Smooth muscle cell (in vitro differentiated cells): ENCODE measurements at regions not wholly inside any gene's neighbourhood (a gene's known extent, or its start where the extent isn't known, plus 50 kb on each side); places are given as distances from the start of the nearest gene placed in this dataset.

Experiments
- DNase-seq: peaks from one replicate; lab custom pipeline; 2025; ENCODE audit not compliant: unreplicated experiment; lab: John Stamatoyannopoulos, UW
- H2AFZ ChIP-seq: fragments of 200-600 bp; sonication (generic); 2 replicates; pipeline ENCODE4 v1.6.0; 2016; ENCODE audit warnings: antibody characterized with exemption, low read depth, mild to moderate bottlenecking
- H3F3A ChIP-seq: fragments of 200-600 bp; sonication (generic); 2 replicates; pipeline ENCODE4 v1.6.0; 2017; ENCODE audit warnings: antibody characterized with exemption, low read depth
- H3K27ac ChIP-seq: fragments of 200-600 bp; sonication (generic); 2 replicates; pipeline ENCODE4 v1.5.1; 2016; ENCODE audit warnings: low read depth, mild to moderate bottlenecking
- H3K27me3 ChIP-seq: fragments of 200-600 bp; sonication (generic); 2 replicates; pipeline ENCODE4 v1.6.1; 2016; ENCODE audit warnings: low read depth, mild to moderate bottlenecking
- H3K36me3 ChIP-seq: fragments of 200-600 bp; sonication (generic); 2 replicates; pipeline ENCODE4 v1.5.1; 2016; ENCODE audit warnings: low read depth
- H3K4me1 ChIP-seq: fragments of 200-600 bp; sonication (generic); 2 replicates; pipeline ENCODE4 v1.5.1; 2016; ENCODE audit warnings: low read depth
- H3K4me2 ChIP-seq: fragments of 200-600 bp; sonication (generic); 2 replicates; pipeline ENCODE4 v1.6.0; 2016; ENCODE audit warnings: mild to moderate bottlenecking
- H3K4me3 ChIP-seq: fragments of 200-600 bp; sonication (generic); 2 replicates; pipeline ENCODE4 v1.5.1; 2016; ENCODE audit warnings: mild to moderate bottlenecking
- H3K79me2 ChIP-seq: fragments of 200-600 bp; sonication (generic); 2 replicates; pipeline ENCODE4 v1.6.0; 2016; ENCODE audit warnings: low read depth, mild to moderate bottlenecking
- H3K9ac ChIP-seq: fragments of 200-600 bp; sonication (generic); 2 replicates; pipeline ENCODE4 v1.6.0; 2016; ENCODE audit warnings: low read depth
- H3K9me3 ChIP-seq: fragments of 200-600 bp; sonication (generic); replicated peaks from 2 replicates; pipeline ENCODE4 v1.5.1; 2016; ENCODE audit warnings: low read depth
- H4K20me1 ChIP-seq: fragments of 200-600 bp; sonication (generic); 2 replicates; pipeline ENCODE4 v1.6.0; 2016; ENCODE audit warnings: low read depth
- WGBS: methylation state at CpG from one replicate; pipeline ENCODE4 v1.1.7; 2016; ENCODE audit warnings: low lambda C conversion rate; 5-methylcytosine and 5-hydroxymethylcytosine counted together
- TF ChIP-seq, protein P1 (sequence below): fragments of 200-600 bp; sonication (generic); IDR thresholded peaks from 2 replicates; pipeline ENCODE4 v1.5.1; 2017; ENCODE audit warnings: borderline replicate concordance, mild to moderate bottlenecking, antibody characterized with exemption; ENCODE audit not compliant: insufficient read depth, poor library complexity, severe bottlenecking

DNA sequence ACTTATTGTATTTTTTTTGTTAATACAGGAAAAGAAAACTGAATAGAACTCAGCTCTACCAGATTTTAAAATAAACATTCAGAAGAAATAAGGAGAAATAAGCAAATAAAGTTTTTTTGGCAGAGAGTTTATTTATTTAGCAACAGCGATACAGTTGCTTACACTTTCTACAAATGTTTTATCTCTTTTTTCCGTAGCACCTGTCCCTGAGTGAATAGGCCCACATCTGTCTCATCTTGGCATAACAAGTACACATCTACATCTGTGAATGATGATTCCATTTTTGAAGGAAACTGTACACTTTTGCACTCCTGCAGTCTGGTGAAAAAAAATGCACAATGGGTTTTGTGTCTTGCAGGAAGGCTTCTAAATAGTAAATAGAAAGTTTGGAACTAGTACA, 783.6 kb upstream of the ZEB2 start:
- no peak overlapping the region for H2AFZ ChIP-seq
- H3K36me3 ChIP-seq: no peaks in the 10 kb centered on the region
- H3K79me2 ChIP-seq: no peaks in the 10 kb centered on the region
- no peaks in the 10 kb centered on the region for H4K20me1 ChIP-seq
- 73% methylated on average over 2 of the region's 2 CpGs for WGBS
- no peak overlapping the region for H3K27ac ChIP-seq
- no peaks in the 10 kb centered on the region for H3F3A ChIP-seq
- H3K9ac ChIP-seq: no peak overlapping the region
- TF ChIP-seq, protein P1, sequence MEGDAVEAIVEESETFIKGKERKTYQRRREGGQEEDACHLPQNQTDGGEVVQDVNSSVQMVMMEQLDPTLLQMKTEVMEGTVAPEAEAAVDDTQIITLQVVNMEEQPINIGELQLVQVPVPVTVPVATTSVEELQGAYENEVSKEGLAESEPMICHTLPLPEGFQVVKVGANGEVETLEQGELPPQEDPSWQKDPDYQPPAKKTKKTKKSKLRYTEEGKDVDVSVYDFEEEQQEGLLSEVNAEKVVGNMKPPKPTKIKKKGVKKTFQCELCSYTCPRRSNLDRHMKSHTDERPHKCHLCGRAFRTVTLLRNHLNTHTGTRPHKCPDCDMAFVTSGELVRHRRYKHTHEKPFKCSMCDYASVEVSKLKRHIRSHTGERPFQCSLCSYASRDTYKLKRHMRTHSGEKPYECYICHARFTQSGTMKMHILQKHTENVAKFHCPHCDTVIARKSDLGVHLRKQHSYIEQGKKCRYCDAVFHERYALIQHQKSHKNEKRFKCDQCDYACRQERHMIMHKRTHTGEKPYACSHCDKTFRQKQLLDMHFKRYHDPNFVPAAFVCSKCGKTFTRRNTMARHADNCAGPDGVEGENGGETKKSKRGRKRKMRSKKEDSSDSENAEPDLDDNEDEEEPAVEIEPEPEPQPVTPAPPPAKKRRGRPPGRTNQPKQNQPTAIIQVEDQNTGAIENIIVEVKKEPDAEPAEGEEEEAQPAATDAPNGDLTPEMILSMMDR: no peak
- H3K4me1 ChIP-seq: no peaks in the 10 kb centered on the region
- H3K27me3 ChIP-seq: no peaks in the 10 kb centered on the region
- DNase-seq: no peak
- H3K4me2 ChIP-seq: no peak overlapping the region
- no peak overlapping the region for H3K4me3 ChIP-seq
- H3K9me3 ChIP-seq: no peaks in the 10 kb centered on the region

- Histone ChIP-seq H3K9ac (no peak overlapping the region), H2AFZ (no peak overlapping the region), H3K4me3 (no peak overlapping the region), H4K20me1 (no peaks in the 10 kb centered on the region), H3K79me2 (no peaks in the 10 kb centered on the region), H3K4me1 (no peaks in the 10 kb centered on the region), H3F3A (no peaks in the 10 kb centered on the region), H3K27me3 (no peaks in the 10 kb centered on the region), H3K36me3 (no peaks in the 10 kb centered on the region), H3K9me3 (no peaks in the 10 kb centered on the region), H3K27ac (no peak overlapping the region), H3K4me2 (no peak overlapping the region)
- DNase-seq: no peak
- TF ChIP-seq, protein P1: no peak
- WGBS: 88% methylated on average over 2 of the region's 2 CpGs
These were observed 783.0 kb upstream of the ZEB2 start for GRCh38 chr2:145302886-145303285.

GRCh38 chr2:145302451-145302850, 782.5 kb upstream of the ZEB2 start:
- no peak overlapping the region for H3K4me2 ChIP-seq
- no peaks in the 10 kb centered on the region for H3K9me3 ChIP-seq
- no peak overlapping the region for H3K27ac ChIP-seq
- no peaks in the 10 kb centered on the region for H3K36me3 ChIP-seq
- no peak for DNase-seq
- H3K4me3 ChIP-seq: no peak overlapping the region
- no peaks in the 10 kb centered on the region for H3K27me3 ChIP-seq
- H2AFZ ChIP-seq: no peak overlapping the region
- H3K79me2 ChIP-seq: no peaks in the 10 kb centered on the region
- H3K9ac ChIP-seq: no peak overlapping the region
- no peaks in the 10 kb centered on the region for H3F3A ChIP-seq
- 71% methylated on average over 3 of the region's 3 CpGs for WGBS
- no peaks in the 10 kb centered on the region for H3K4me1 ChIP-seq
- H4K20me1 ChIP-seq: no peaks in the 10 kb centered on the region
- TF ChIP-seq, protein P1: no peak

- Histone ChIP-seq H3K4me1 (no peaks in the 10 kb centered on the region), H3K36me3 (no peaks in the 10 kb centered on the region), H3K4me3 (no peak overlapping the region), H3K79me2 (no peaks in the 10 kb centered on the region), H3F3A (no peaks in the 10 kb centered on the region), H3K27ac (no peak overlapping the region), H2AFZ (no peak overlapping the region), H3K9ac (no peak overlapping the region), H3K9me3 (no peaks in the 10 kb centered on the region), H3K27me3 (no peaks in the 10 kb centered on the region), H3K4me2 (no peak overlapping the region), H4K20me1 (no peaks in the 10 kb centered on the region)
- DNase-seq: no peak
- TF ChIP-seq, protein P1: no peak
- 91% methylated on average over 10 of the region's 10 CpGs for WGBS
These were observed 779.4 kb upstream of the ZEB2 start for GRCh38 chr2:145299368-145299767.
